Central memory CD8-positive, alpha-beta T cell (primary cell): ENCODE measurements at regions not wholly inside any gene's neighbourhood (a gene's known extent, or its start where the extent isn't known, plus 50 kb on each side); places are given as distances from the start of the nearest gene placed in this dataset.
"Not testable (repeated sequence)": the region's sequence is repeated elsewhere in the genome, so short reads cannot be mapped to it uniquely, and the experiment has no call there.

Source experiments
- ATAC-seq: fragments of 150-1000 bp; cut with Tn5 transposase; replicated peaks from 2 replicates; pipeline ENCODE4 v1.10.0; 2022; ENCODE audit warnings: mild to moderate bottlenecking, moderate FRiP score, moderate number of reproducible peaks; ENCODE audit not compliant: poor library complexity, severe bottlenecking; ENCODE audit errors: extremely low read depth
- DNase-seq, 2 donors: peaks; one replicate each; pipeline ENCODE4 v3.0.0; 2021; ENCODE audit warnings: low spot score in 2 of 2
- H3K27ac Mint-ChIP-seq: one replicate; pipeline ENCODE4 v1.8.0; 2022; ENCODE audit warnings: low read depth, mild to moderate bottlenecking, moderate library complexity, mixed read lengths
- H3K27me3 Mint-ChIP-seq: one replicate; pipeline ENCODE4 v1.8.0; 2022; ENCODE audit warnings: mixed read lengths
- H3K36me3 Mint-ChIP-seq: one replicate; pipeline ENCODE4 v1.8.0; 2022; ENCODE audit warnings: mild to moderate bottlenecking, moderate library complexity, mixed read lengths; ENCODE audit not compliant: insufficient read depth
- H3K4me1 Mint-ChIP-seq: one replicate; pipeline ENCODE4 v1.8.0; 2022; ENCODE audit warnings: mixed read lengths
- H3K4me3 Mint-ChIP-seq: one replicate; pipeline ENCODE4 v1.8.0; 2022; ENCODE audit warnings: mild to moderate bottlenecking, moderate library complexity, mixed read lengths
- H3K9me3 Mint-ChIP-seq: one replicate; pipeline ENCODE4 v1.8.0; 2022; ENCODE audit warnings: mixed read lengths

DNA sequence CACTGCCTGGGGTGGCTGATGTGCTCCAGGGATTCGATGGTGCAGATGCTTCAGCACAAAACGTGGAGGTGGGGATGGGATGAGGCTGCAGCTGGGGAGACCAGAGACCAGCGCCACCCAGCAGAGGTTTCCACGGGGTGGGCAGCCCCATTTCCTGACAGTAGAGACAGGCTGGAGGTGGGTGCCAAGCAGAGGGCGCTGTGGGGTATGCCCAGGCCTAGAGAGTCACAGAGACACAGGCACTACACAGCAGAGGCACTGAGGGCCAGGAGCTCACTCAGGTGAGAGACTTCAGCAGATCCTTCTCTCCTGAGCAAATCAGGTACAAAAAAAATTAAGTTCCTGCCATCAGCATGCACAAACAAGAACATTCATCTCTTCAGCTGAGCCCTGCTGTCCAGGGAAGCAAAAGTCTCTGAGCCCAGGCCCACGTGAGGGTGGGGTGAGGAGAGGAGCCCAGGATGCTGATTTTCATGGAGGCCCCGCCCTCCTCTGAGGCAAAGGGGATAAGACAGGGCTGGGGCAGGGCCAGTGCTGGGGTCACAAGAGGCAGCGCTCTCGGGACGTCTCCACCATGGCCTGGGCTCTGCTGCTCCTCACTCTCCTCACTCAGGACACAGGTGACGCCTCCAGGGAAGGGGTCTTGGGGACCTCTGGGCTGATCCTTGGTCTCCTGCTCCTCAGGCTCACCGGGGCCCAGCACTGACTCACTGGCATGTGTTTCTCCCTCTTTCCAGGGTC, 53.1 kb downstream of the GGTLC2 start:
- Mint-ChIP-seq H3K27me3 (no peaks in the 10 kb centered on the region), H3K27ac (no peak overlapping the region), H3K4me3 (no peak overlapping the region), H3K4me1 (no peaks in the 10 kb centered on the region), H3K9me3 (no peaks in the 10 kb centered on the region), H3K36me3 (no peaks in the 10 kb centered on the region)
- no peak for DNase-seq
- no peak for ATAC-seq

DNA sequence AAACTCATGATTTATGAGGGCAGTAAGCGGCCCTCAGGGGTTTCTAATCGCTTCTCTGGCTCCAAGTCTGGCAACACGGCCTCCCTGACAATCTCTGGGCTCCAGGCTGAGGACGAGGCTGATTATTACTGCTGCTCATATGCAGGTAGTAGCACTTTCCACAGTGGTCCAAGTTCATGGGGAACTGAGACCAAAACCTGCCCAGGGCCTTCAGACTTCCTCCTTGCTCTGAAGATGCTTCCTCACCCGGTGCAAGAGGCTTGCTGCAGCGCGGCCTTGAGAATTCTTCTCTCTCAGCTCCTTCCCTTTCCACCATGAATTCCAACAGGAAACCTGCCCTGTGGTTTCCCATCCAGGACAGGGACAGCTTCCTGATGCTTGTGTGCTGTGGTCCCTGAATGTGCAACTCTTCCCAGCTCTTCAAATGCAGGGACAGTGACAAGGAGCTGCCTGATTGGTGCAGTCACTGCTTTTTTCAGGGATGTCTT, 53.9 kb downstream of the GGTLC2 start:
- H3K27ac Mint-ChIP-seq = no peak overlapping the region
- no peak for DNase-seq
- no peak for ATAC-seq

GRCh38 chr22:22700631-22701030, 56.2 kb downstream of the GGTLC2 start:
- H3K27me3 Mint-ChIP-seq = no peaks in the 10 kb centered on the region
- H3K4me3 Mint-ChIP-seq = no peak overlapping the region
- ATAC-seq (no peak), DNase-seq (no peak)
- H3K27ac Mint-ChIP-seq = no peak overlapping the region
- H3K9me3 Mint-ChIP-seq = no peaks in the 10 kb centered on the region
- no peaks in the 10 kb centered on the region for H3K4me1 Mint-ChIP-seq
- no peaks in the 10 kb centered on the region for H3K36me3 Mint-ChIP-seq

More for the DNA sequence above, 53.9 kb downstream of the GGTLC2 start:
- Mint-ChIP-seq H3K4me3 (no peak overlapping the region), H3K4me1 (no peaks in the 10 kb centered on the region), H3K27me3 (no peaks in the 10 kb centered on the region), H3K36me3 (no peaks in the 10 kb centered on the region), H3K9me3 (no peaks in the 10 kb centered on the region)

DNA sequence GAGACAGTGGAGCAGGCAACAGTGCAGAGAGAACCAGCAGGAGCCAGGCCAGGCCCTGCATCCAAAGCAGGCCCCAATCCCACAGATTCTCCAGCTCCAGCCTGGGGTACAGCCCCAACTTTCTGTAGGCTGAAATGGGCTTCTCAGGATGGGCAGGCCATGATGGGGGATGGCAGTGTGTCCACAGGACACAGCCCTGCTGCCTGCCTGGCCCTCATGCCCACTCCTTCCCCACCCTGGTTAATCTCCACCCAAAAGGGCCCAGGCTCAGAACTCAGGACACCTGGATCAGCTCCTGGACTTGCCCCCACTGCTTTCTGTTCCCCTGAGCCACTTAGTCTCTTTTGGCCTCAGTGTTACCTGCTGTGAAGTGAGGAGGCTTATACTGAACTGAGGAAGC, 57.1 kb downstream of the GGTLC2 start:
- not testable (repeated sequence) for H3K27me3 Mint-ChIP-seq, H3K27ac Mint-ChIP-seq, DNase-seq, H3K9me3 Mint-ChIP-seq, H3K36me3 Mint-ChIP-seq, H3K4me3 Mint-ChIP-seq, H3K4me1 Mint-ChIP-seq, ATAC-seq

GRCh38 chr22:22702237-22703202, 58.1 kb downstream of the GGTLC2 start:
- Mint-ChIP-seq H3K27ac (no peak overlapping the region), H3K9me3 (no peaks in the 10 kb centered on the region), H3K4me3 (no peak overlapping the region), H3K36me3 (no peaks in the 10 kb centered on the region), H3K27me3 (no peaks in the 10 kb centered on the region), H3K4me1 (no peaks in the 10 kb centered on the region)
- ATAC-seq (no peak), DNase-seq (no peak)

GRCh38 chr22:22703203-22703570, 58.8 kb downstream of the GGTLC2 start:
- no peak for ATAC-seq
- no peak overlapping the region for H3K27ac Mint-ChIP-seq

DNA sequence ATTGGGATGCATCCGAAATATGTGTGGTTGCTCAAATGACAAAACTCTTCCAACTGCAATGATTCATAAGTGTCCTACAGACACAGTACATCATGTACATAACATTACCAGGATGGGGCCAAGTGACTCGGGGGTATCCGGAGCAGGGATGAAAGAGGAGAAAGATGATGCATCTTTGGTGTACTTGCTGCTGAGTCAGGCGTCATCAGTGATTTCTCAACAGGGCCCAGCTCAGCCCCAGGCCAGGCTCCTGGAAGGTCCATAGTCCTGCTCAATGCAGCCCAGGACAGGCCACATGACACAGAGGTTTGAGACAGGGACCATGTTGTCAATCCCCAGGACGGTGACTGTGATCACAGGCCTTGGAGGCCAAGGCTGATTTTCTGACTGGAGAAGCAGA, 59.3 kb downstream of the GGTLC2 start:
- Mint-ChIP-seq H3K9me3 (no peaks in the 10 kb centered on the region), H3K27me3 (no peaks in the 10 kb centered on the region), H3K4me3 (no peak overlapping the region), H3K36me3 (no peaks in the 10 kb centered on the region), H3K4me1 (no peaks in the 10 kb centered on the region), H3K27ac (no peak overlapping the region)
- no peak for DNase-seq
- no peak for ATAC-seq

More at GRCh38 chr22:22703203-22703570, 58.8 kb downstream of the GGTLC2 start:
- Mint-ChIP-seq H3K4me1 (no peaks in the 10 kb centered on the region), H3K4me3 (no peak overlapping the region), H3K27me3 (no peaks in the 10 kb centered on the region), H3K9me3 (no peaks in the 10 kb centered on the region), H3K36me3 (no peaks in the 10 kb centered on the region)
- no peak for DNase-seq

DNA sequence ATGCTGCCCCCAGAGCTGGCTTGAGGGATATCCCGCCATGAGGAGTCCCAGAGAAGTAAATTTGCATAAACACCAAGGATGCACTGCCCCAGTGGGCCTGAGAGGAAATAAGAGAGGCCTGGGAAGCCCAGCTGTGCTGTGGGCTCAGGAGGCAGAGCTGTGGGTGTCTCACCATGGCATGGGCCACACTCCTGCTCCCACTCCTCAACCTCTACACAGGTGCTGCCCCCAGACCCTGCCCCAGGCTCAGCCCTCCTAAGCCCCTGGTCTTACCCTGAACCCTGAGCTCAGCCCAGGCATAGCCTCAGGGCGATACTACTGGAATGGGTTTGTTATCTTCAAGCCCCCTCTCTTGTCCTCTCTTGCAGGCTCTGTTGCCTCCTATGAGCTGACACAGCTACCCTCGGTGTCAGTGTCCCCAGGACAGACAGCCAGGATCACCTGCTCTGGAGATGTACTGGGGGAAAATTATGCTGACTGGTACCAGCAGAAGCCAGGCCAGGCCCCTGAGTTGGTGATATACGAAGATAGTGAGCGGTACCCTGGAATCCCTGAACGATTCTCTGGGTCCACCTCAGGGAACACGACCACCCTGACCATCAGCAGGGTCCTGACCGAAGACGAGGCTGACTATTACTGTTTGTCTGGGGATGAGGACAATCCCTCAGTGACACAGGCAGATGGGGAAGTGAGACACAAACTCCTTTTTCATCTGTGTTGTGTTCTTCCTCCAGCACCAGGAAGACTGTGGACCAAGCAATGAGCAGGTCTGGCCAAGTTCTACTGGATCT, 59.9 kb downstream of the GGTLC2 start:
- no peak overlapping the region for H3K27ac Mint-ChIP-seq
- H3K4me1 Mint-ChIP-seq = no peaks in the 10 kb centered on the region

GRCh38 chr22:22705328-22706100, 61.1 kb downstream of the GGTLC2 start:
- Mint-ChIP-seq H3K27ac (no peak overlapping the region), H3K36me3 (peaks cover 2% of the 10 kb centered on the region), H3K4me3 (no peak overlapping the region), H3K27me3 (no peaks in the 10 kb centered on the region), H3K4me1 (peaks cover under 1% of the 10 kb centered on the region), H3K9me3 (no peaks in the 10 kb centered on the region)
- ATAC-seq (no peak), DNase-seq (peak in 1 of 2 donors; percentile 7)

More for the DNA sequence above, 59.9 kb downstream of the GGTLC2 start:
- Mint-ChIP-seq H3K4me3 (no peak overlapping the region), H3K27me3 (no peaks in the 10 kb centered on the region), H3K36me3 (no peaks in the 10 kb centered on the region), H3K9me3 (no peaks in the 10 kb centered on the region)
- ATAC-seq = no peak
- peak in 1 of 2 donors; percentile 5 for DNase-seq

DNA sequence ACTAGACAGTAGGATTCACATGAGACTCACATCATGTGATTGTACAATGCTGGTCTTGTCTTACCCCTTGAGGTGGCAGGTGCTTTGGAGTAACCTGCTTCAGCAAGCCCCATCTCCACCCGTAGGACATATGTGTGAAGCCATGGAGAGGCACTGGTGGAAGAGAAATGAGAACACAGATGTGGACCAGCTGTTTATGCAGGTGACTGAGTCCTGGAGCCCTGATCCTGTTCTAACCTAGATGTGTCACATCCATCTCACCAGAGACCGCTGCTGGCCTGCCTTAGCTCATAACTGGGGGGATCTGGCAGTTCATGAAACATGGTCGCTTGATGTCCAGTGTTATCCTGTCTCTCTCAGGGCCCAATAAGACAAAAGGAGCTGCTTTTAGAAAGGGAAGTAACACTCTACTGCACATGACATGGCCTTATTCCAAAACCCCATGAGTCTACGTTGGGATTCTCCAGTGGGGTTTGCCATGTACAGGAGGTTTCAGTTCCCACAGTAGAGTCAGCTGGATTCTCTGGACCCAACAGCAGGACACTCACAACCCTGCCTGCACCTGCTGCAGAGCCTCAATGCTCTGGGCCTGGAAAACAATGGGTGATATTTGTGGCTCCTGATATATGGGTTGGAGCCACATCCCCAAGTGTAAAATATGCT, 62.0 kb downstream of the GGTLC2 start:
- no peak overlapping the region for H3K4me3 Mint-ChIP-seq
- H3K27me3 Mint-ChIP-seq = no peaks in the 10 kb centered on the region
- no peak overlapping the region for H3K27ac Mint-ChIP-seq
- DNase-seq (no peak), ATAC-seq (no peak)
- no peaks in the 10 kb centered on the region for H3K9me3 Mint-ChIP-seq
- H3K36me3 Mint-ChIP-seq = peaks cover 6% of the 10 kb centered on the region
- H3K4me1 Mint-ChIP-seq = peaks cover 4% of the 10 kb centered on the region

DNA sequence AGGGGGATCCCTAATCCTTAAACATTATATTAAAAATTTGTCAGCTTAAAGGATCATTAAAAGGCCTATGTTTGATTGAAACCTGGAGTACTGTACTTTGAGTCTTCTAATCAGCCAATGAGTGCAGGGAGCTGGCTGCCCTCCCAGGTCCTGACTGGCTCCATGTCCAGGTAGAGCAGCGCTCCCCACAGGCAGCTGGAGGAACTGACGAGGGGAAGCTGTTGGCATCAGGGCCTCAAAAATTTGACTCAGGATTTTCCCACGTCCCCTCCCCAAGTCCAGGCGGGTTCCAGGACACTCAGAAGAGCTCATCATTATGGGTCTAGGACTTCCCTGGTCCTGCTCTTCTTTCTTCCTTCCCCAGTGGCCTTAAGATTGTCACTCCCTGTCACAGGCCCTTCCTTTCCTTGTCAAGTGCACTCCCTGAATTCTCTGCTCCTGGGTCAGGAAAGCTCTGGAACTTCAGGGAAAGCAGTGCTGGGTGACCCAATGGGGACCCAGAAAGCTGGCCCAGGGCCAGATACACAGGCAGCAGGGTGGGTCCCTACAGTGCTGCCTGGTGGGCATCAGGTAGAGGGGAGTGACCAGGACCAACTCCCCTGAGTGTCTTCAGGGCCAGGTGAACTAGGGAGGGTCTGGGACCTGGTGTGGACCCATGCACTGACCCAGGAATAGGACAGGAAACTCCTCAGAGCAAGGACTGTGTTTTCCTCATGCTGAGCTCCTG, 65.5 kb downstream of the GGTLC2 start:
- H3K4me3 Mint-ChIP-seq = no peak overlapping the region
- no peaks in the 10 kb centered on the region for H3K9me3 Mint-ChIP-seq
- H3K4me1 Mint-ChIP-seq = peaks cover 15% of the 10 kb centered on the region
- H3K36me3 Mint-ChIP-seq = peaks cover 6% of the 10 kb centered on the region
- peak overlapping the region; percentile 13 for H3K27ac Mint-ChIP-seq
- H3K27me3 Mint-ChIP-seq = no peaks in the 10 kb centered on the region
- ATAC-seq (no peak), DNase-seq (no peak)
